HG02885 (cell line): ENCODE measurements at regions not wholly inside any gene's neighbourhood (a gene's known extent, or its start where the extent isn't known, plus 50 kb on each side); places are given as distances from the start of the nearest gene placed in this dataset.
A peak's percentile ranks its signal among the peaks of the same experiment; 100 is the strongest.
"Not testable (repeated sequence)": the region's sequence is repeated elsewhere in the genome, so short reads cannot be mapped to it uniquely, and the experiment has no call there.

Experiments used
- ATAC-seq: cut with Tn5 transposase; IDR thresholded peaks from one replicate; pipeline ENCODE4 v1.9.1; 2021; ENCODE audit warnings: mild to moderate bottlenecking; ENCODE audit not compliant: unreplicated experiment, poor library complexity

- no peak for ATAC-seq
Observed at GRCh38 chr6:134651519-134651918, 298.4 kb downstream of the ALDH8A1 start.

GRCh38 chr6:134647861-134648260 lies 302.0 kb downstream of the ALDH8A1 start:
- ATAC-seq, result no peak

- ATAC-seq, result no peak
Observed at GRCh38 chr6:134642819-134643218, 307.1 kb downstream of the ALDH8A1 start.

- no peak for ATAC-seq
Observed at GRCh38 chr6:134642279-134642678, 307.6 kb downstream of the ALDH8A1 start.

GRCh38 chr6:134640975-134641429 lies 308.9 kb downstream of the ALDH8A1 start:
- peak; percentile 87 for ATAC-seq

GRCh38 chr6:134640229-134640628 lies 309.7 kb downstream of the ALDH8A1 start:
- no peak for ATAC-seq

GRCh38 chr6:134637847-134638437 lies 312.0 kb downstream of the ALDH8A1 start:
- ATAC-seq, result no peak

GRCh38 chr6:134637282-134637681 lies 312.6 kb downstream of the ALDH8A1 start:
- no peak for ATAC-seq

- ATAC-seq, result peak; percentile 50
Observed at GRCh38 chr6:134636186-134636799, 313.6 kb downstream of the ALDH8A1 start.

GRCh38 chr6:134634966-134635365 lies 314.9 kb downstream of the ALDH8A1 start:
- ATAC-seq, result no peak

- no peak for ATAC-seq
Observed at GRCh38 chr6:134634466-134634865, 315.4 kb downstream of the ALDH8A1 start.

- ATAC-seq, result not testable (repeated sequence)
Observed at GRCh38 chr6:134632982-134633940, 315.3 kb upstream of the SGK1 start.

- ATAC-seq, result no peak
Observed at GRCh38 chr6:134632024-134632423, 314.1 kb upstream of the SGK1 start.

- ATAC-seq, result no peak
Observed at GRCh38 chr6:134631398-134631924, 313.5 kb upstream of the SGK1 start.

GRCh38 chr6:134630508-134631121 lies 312.7 kb upstream of the SGK1 start:
- no peak for ATAC-seq

GRCh38 chr6:134628154-134628553 lies 310.2 kb upstream of the SGK1 start:
- ATAC-seq, result no peak

GRCh38 chr6:134627707-134628106 lies 309.8 kb upstream of the SGK1 start:
- ATAC-seq, result no peak

- ATAC-seq, result no peak
Observed at GRCh38 chr6:134626589-134626988, 308.7 kb upstream of the SGK1 start.

- ATAC-seq, result no peak
Observed at GRCh38 chr6:134626086-134626485, 308.2 kb upstream of the SGK1 start.

- no peak for ATAC-seq
Observed at GRCh38 chr6:134624781-134625180, 306.9 kb upstream of the SGK1 start.
